Trophoblast cell (in vitro differentiated cells and primary cell): ENCODE measurements at regions not wholly inside any gene's neighbourhood (a gene's known extent, or its start where the extent isn't known, plus 50 kb on each side); places are given as distances from the start of the nearest gene placed in this dataset.

ENCODE experiments used
- DNase-seq, 2 donors: peaks; one replicate each; pipeline ENCODE4 v3.0.0-alpha.2; 2016
- H2AFZ ChIP-seq: 2 replicates; pipeline ENCODE4 v1.6.1; 2013; ENCODE audit warnings: low read length, moderate library complexity, mild to moderate bottlenecking; ENCODE audit not compliant: insufficient read depth, poor library complexity
- H2AK5ac ChIP-seq: 2 replicates; pipeline ENCODE4 v1.6.1; 2013; ENCODE audit warnings: mild to moderate bottlenecking, low read length
- H2BK120ac ChIP-seq: 2 replicates; pipeline ENCODE4 v1.6.1; 2013; ENCODE audit warnings: low read length, mild to moderate bottlenecking, moderate library complexity; ENCODE audit not compliant: insufficient read depth, poor library complexity
- H2BK12ac ChIP-seq: 2 replicates; pipeline ENCODE4 v1.6.1; 2013; ENCODE audit warnings: mild to moderate bottlenecking, low read length, moderate library complexity
- H2BK5ac ChIP-seq: 2 replicates; pipeline ENCODE4 v1.6.1; 2013; ENCODE audit warnings: low read length, low read depth, moderate library complexity, mild to moderate bottlenecking; ENCODE audit not compliant: poor library complexity
- H3K14ac ChIP-seq: 2 replicates; pipeline ENCODE4 v1.6.1; 2013; ENCODE audit warnings: mild to moderate bottlenecking, low read length
- H3K18ac ChIP-seq: 2 replicates; pipeline ENCODE4 v1.6.1; 2013; ENCODE audit warnings: mild to moderate bottlenecking, low read length
- H3K23ac ChIP-seq: 2 replicates; pipeline ENCODE4 v1.6.1; 2013; ENCODE audit warnings: low read length
- H3K27ac ChIP-seq: 2 replicates; pipeline ENCODE4 v1.5.1; 2013; ENCODE audit warnings: low read depth, mild to moderate bottlenecking, inconsistent platforms, low read length, moderate library complexity
- H3K27me3 ChIP-seq: 2 replicates; pipeline ENCODE4 v1.6.1; 2013; ENCODE audit warnings: inconsistent platforms, mild to moderate bottlenecking, low read length, moderate library complexity; ENCODE audit not compliant: insufficient read depth
- H3K36me3 ChIP-seq, 2 experiments: 1 replicate in 1 of 2; 2 replicates in 1 of 2; pipeline ENCODE4 v1.6.1; 2013; ENCODE audit warnings: low read length in 2 of 2, mild to moderate bottlenecking in 2 of 2, moderate library complexity in 1 of 2; ENCODE audit not compliant: insufficient read depth in 2 of 2, control insufficient read depth in 1 of 2
- H3K4ac ChIP-seq: 2 replicates; pipeline ENCODE4 v1.6.1; 2013; ENCODE audit warnings: low read depth, mild to moderate bottlenecking, low read length, moderate library complexity
- H3K4me1 ChIP-seq, 2 experiments: 1 replicate in 1 of 2; 2 replicates in 1 of 2; pipeline ENCODE4 v1.6.1; 2013; ENCODE audit warnings: low read length in 2 of 2, mild to moderate bottlenecking in 2 of 2, moderate library complexity in 1 of 2; ENCODE audit not compliant: insufficient read depth in 2 of 2, control insufficient read depth in 1 of 2
- H3K4me2 ChIP-seq: 2 replicates; pipeline ENCODE4 v1.6.1; 2013; ENCODE audit warnings: inconsistent platforms, mild to moderate bottlenecking, low read length, moderate library complexity
- H3K4me3 ChIP-seq: 2 replicates; pipeline ENCODE4 v1.5.1; 2013; ENCODE audit warnings: mild to moderate bottlenecking, low read depth, low read length, inconsistent platforms
- H3K79me1 ChIP-seq: one replicate; pipeline ENCODE4 v1.6.1; 2013; ENCODE audit warnings: low read length
- H3K79me2 ChIP-seq: 2 replicates; pipeline ENCODE4 v1.6.1; 2013; ENCODE audit warnings: low read length, mild to moderate bottlenecking; ENCODE audit not compliant: control insufficient read depth, insufficient read depth, poor library complexity
- H3K9ac ChIP-seq: 2 replicates; pipeline ENCODE4 v1.6.1; 2013; ENCODE audit warnings: mild to moderate bottlenecking, low read length
- H3K9me3 ChIP-seq: 2 replicates; pipeline ENCODE4 v1.6.1; 2013; ENCODE audit warnings: low read depth, mild to moderate bottlenecking, control low read depth, inconsistent platforms, low read length; ENCODE audit not compliant: insufficient read depth
- H4K12ac ChIP-seq: 2 replicates; pipeline ENCODE4 v1.6.1; 2013; ENCODE audit warnings: low read depth, mild to moderate bottlenecking, low read length, moderate library complexity
- H4K8ac ChIP-seq: 2 replicates; pipeline ENCODE4 v1.6.1; 2013; ENCODE audit warnings: low read depth, mild to moderate bottlenecking, low read length, moderate library complexity
- H4K91ac ChIP-seq: one replicate; pipeline ENCODE4 v1.6.1; 2013; ENCODE audit warnings: low read depth, mild to moderate bottlenecking, low read length, moderate library complexity
- WGBS: extraction: QIAGEN DNeasy Blood & Tissue Kit; methylation state at CpG from one replicate; pipeline ENCODE4 v1.1.7; 2013; ENCODE audit warnings: missing lambda C conversion rate; ENCODE audit not compliant: insufficient read length, insufficient coverage; ENCODE audit errors: extremely low coverage; 5-methylcytosine and 5-hydroxymethylcytosine counted together

- Histone ChIP-seq H3K79me2 (no peaks in the 10 kb centered on the region), H3K18ac (no peak overlapping the region), H3K9me3 (no peaks in the 10 kb centered on the region), H3K36me3 (no peaks in the 10 kb centered on the region), H3K27ac (no peak overlapping the region), H3K4me3 (no peak overlapping the region), H3K79me1 (peaks cover 6% of the 10 kb centered on the region), H3K4me2 (no peak overlapping the region), H2AK5ac (no peak overlapping the region), H4K8ac (no peak overlapping the region), H2BK5ac (no peak overlapping the region), H3K9ac (no peak overlapping the region), H3K4me1 (peaks cover 10 to 16% of the 10 kb centered on the region in 2 experiments), H3K14ac (no peak overlapping the region), H2BK12ac (no peak overlapping the region), H4K12ac (no peak overlapping the region), H3K23ac (no peak overlapping the region), H2AFZ (no peak overlapping the region), H2BK120ac (no peak overlapping the region), H3K4ac (no peak overlapping the region), H3K27me3 (no peaks in the 10 kb centered on the region), H4K91ac (no peak overlapping the region)
- DNase-seq: no peak
- WGBS: no CpG with 5 or more reads among the region's 6 CpGs
These were observed 80.1 kb upstream of the MAML3 start for GRCh38 chr4:140233791-140234696.

GRCh38 chr4:140229881-140230280, 75.9 kb upstream of the MAML3 start:
- Histone ChIP-seq H3K18ac (no peak overlapping the region), H4K91ac (no peak overlapping the region), H2BK12ac (no peak overlapping the region)

GRCh38 chr4:140227286-140227685, 73.3 kb upstream of the MAML3 start:
- no peak overlapping the region for H4K12ac ChIP-seq
- no peaks in the 10 kb centered on the region for H3K27me3 ChIP-seq
- peaks cover 3% of the 10 kb centered on the region for H3K79me1 ChIP-seq
- H2BK12ac ChIP-seq: no peak overlapping the region
- no peak for DNase-seq
- H4K91ac ChIP-seq: no peak overlapping the region
- no peak overlapping the region for H3K4ac ChIP-seq
- no peak overlapping the region for H3K4me3 ChIP-seq
- no peak overlapping the region for H2AK5ac ChIP-seq
- H3K4me1 ChIP-seq: no peaks in the 10 kb centered on the region
- H3K4me2 ChIP-seq: no peak overlapping the region
- H2BK120ac ChIP-seq: no peak overlapping the region
- no peak overlapping the region for H4K8ac ChIP-seq
- H3K18ac ChIP-seq: no peak overlapping the region
- no CpG with 5 or more reads among the region's 1 CpG for WGBS
- no peak overlapping the region for H3K23ac ChIP-seq
- H3K36me3 ChIP-seq: no peaks in the 10 kb centered on the region
- no peak overlapping the region for H3K9ac ChIP-seq
- no peak overlapping the region for H2BK5ac ChIP-seq
- H3K27ac ChIP-seq: no peak overlapping the region
- H3K14ac ChIP-seq: no peak overlapping the region
- no peak overlapping the region for H2AFZ ChIP-seq
- no peaks in the 10 kb centered on the region for H3K79me2 ChIP-seq
- H3K9me3 ChIP-seq: no peaks in the 10 kb centered on the region

More at GRCh38 chr4:140229881-140230280, 75.9 kb upstream of the MAML3 start:
- peaks cover 2% of the 10 kb centered on the region for H3K79me1 ChIP-seq
- H3K79me2 ChIP-seq: no peaks in the 10 kb centered on the region
- no peaks in the 10 kb centered on the region for H3K9me3 ChIP-seq
- no peak overlapping the region for H3K23ac ChIP-seq
- no peak overlapping the region for H4K12ac ChIP-seq
- no peak for DNase-seq
- no peaks in the 10 kb centered on the region for H3K4me1 ChIP-seq
- no peak overlapping the region for H3K4me3 ChIP-seq
- no peak overlapping the region for H2BK120ac ChIP-seq
- no peak overlapping the region for H3K9ac ChIP-seq
- H2BK5ac ChIP-seq: no peak overlapping the region
- no CpG with 5 or more reads among the region's 3 CpGs for WGBS
- H4K8ac ChIP-seq: no peak overlapping the region
- no peak overlapping the region for H3K4ac ChIP-seq
- H2AK5ac ChIP-seq: no peak overlapping the region
- H3K27ac ChIP-seq: no peak overlapping the region
- H3K4me2 ChIP-seq: no peak overlapping the region
- no peaks in the 10 kb centered on the region for H3K36me3 ChIP-seq
- H3K27me3 ChIP-seq: no peaks in the 10 kb centered on the region
- H3K14ac ChIP-seq: no peak overlapping the region
- H2AFZ ChIP-seq: no peak overlapping the region

GRCh38 chr4:140223056-140223810, 69.2 kb upstream of the MAML3 start:
- Histone ChIP-seq H2AK5ac (peak overlapping the region; percentile 79), H3K23ac (no peak overlapping the region), H4K91ac (no peak overlapping the region), H2BK12ac (peak overlapping the region; percentile 31), H3K9ac (no peak overlapping the region), H4K8ac (no peak overlapping the region), H3K27me3 (no peaks in the 10 kb centered on the region), H4K12ac (no peak overlapping the region), H3K4ac (no peak overlapping the region), H3K4me1 (peaks cover 0 to 3% of the 10 kb centered on the region in 2 experiments), H2AFZ (no peak overlapping the region), H3K27ac (no peak overlapping the region), H2BK120ac (no peak overlapping the region), H3K36me3 (no peaks in the 10 kb centered on the region), H3K14ac (no peak overlapping the region), H3K4me2 (no peak overlapping the region), H3K4me3 (no peak overlapping the region), H3K79me2 (no peaks in the 10 kb centered on the region), H3K9me3 (no peaks in the 10 kb centered on the region), H3K79me1 (peaks cover 10% of the 10 kb centered on the region), H2BK5ac (no peak overlapping the region), H3K18ac (no peak overlapping the region)
- no CpG with 5 or more reads among the region's 8 CpGs for WGBS
- DNase-seq: peak; percentile 11 to 73
